Erythroblast (primary cell): ENCODE measurements at regions not wholly inside any gene's neighbourhood (a gene's known extent, or its start where the extent isn't known, plus 50 kb on each side); places are given as distances from the start of the nearest gene placed in this dataset.
"Not testable (repeated sequence)": the region's sequence is repeated elsewhere in the genome, so short reads cannot be mapped to it uniquely, and the experiment has no call there.

ENCODE experiments used
- DNase-seq, 2 experiments: peaks; one replicate each; lab custom pipeline; 2025; lab: John Stamatoyannopoulos, UW
- GATA1 ChIP-seq: IDR thresholded peaks from 2 replicates; pipeline ENCODE4 v1.6.1; 2011; ENCODE audit warnings: low read depth, mild to moderate bottlenecking, control low read depth, low read length, moderate library complexity
- POLR2A ChIP-seq: IDR thresholded peaks from 2 replicates; pipeline ENCODE4 v1.6.1; 2011; ENCODE audit warnings: mild to moderate bottlenecking, low read length

- no peak for DNase-seq
- TF ChIP-seq POLR2A = no peak
- TF ChIP-seq GATA1 = no peak
Measured at GRCh38 chr1:185555743-185556142, 178.4 kb upstream of the HMCN1 start.

GRCh38 chr1:185551008-185551407 lies 183.2 kb upstream of the HMCN1 start:
- DNase-seq = no peak
- TF ChIP-seq POLR2A = no peak
- no peak for TF ChIP-seq GATA1

GRCh38 chr1:185549906-185550305 lies 184.3 kb upstream of the HMCN1 start:
- DNase-seq = no peak
- TF ChIP-seq POLR2A (no peak), GATA1 (no peak)

- no peak for TF ChIP-seq GATA1
- no peak for TF ChIP-seq POLR2A
- no peak for DNase-seq
Measured at GRCh38 chr1:185546029-185546428, 188.2 kb upstream of the HMCN1 start.

GRCh38 chr1:185541871-185542301 lies 192.3 kb upstream of the HMCN1 start:
- no peak for DNase-seq

GRCh38 chr1:185540295-185540694 lies 193.9 kb upstream of the HMCN1 start:
- DNase-seq = no peak
- TF ChIP-seq GATA1 = no peak

More at GRCh38 chr1:185541871-185542301, 192.3 kb upstream of the HMCN1 start:
- TF ChIP-seq GATA1 (no peak), POLR2A (no peak)

GRCh38 chr1:185539277-185539943 lies 194.8 kb upstream of the HMCN1 start:
- TF ChIP-seq POLR2A (no peak), GATA1 (no peak)
- no peak for DNase-seq

- not testable (repeated sequence) for DNase-seq
Measured at GRCh38 chr1:185538309-185538898, 195.8 kb upstream of the HMCN1 start.

GRCh38 chr1:185537596-185537995 lies 196.6 kb upstream of the HMCN1 start:
- TF ChIP-seq GATA1 = no peak
- TF ChIP-seq POLR2A = no peak
- no peak for DNase-seq

GRCh38 chr1:185536165-185536920 lies 197.8 kb upstream of the HMCN1 start:
- TF ChIP-seq POLR2A = no peak
- no peak for TF ChIP-seq GATA1

GRCh38 chr1:185535621-185536020 lies 198.6 kb upstream of the HMCN1 start:
- DNase-seq = no peak
- no peak for TF ChIP-seq GATA1
- no peak for TF ChIP-seq POLR2A

More at GRCh38 chr1:185536165-185536920, 197.8 kb upstream of the HMCN1 start:
- no peak for DNase-seq

- TF ChIP-seq GATA1 = no peak
- no peak for TF ChIP-seq POLR2A
- DNase-seq = no peak
Measured at GRCh38 chr1:185534801-185535200, 199.4 kb upstream of the HMCN1 start.

GRCh38 chr1:185533596-185533995 lies 200.6 kb upstream of the HMCN1 start:
- no peak for DNase-seq
- TF ChIP-seq POLR2A (no peak), GATA1 (no peak)

- DNase-seq = no peak
- TF ChIP-seq POLR2A = no peak
- TF ChIP-seq GATA1 = no peak
Measured at GRCh38 chr1:185532856-185533255, 201.3 kb upstream of the HMCN1 start.
